Liver (tissue), 8 donors: ENCODE measurements at regions not wholly inside any gene's neighbourhood (a gene's known extent, or its start where the extent isn't known, plus 50 kb on each side); places are given as distances from the start of the nearest gene placed in this dataset.

Experiments used
- DNase-seq: peaks from one replicate; pipeline ENCODE4 v3.0.0-alpha.2; 2017; ENCODE audit warnings: low spot score
- H3K27ac ChIP-seq, 2 donors: one replicate each; pipeline ENCODE4 v1.7.0; 2013; ENCODE audit warnings: inconsistent platforms in 2 of 2, low read length in 2 of 2, control low read depth in 1 of 2, low read depth in 1 of 2, mild to moderate bottlenecking in 1 of 2
- H3K27me3 ChIP-seq, 4 donors: one replicate each; pipeline versions ENCODE4 v1.6.1 to v1.7.0; 2013; ENCODE audit warnings: low read length in 3 of 4, inconsistent platforms in 1 of 4, mild to moderate bottlenecking in 1 of 4, moderate library complexity in 1 of 4; ENCODE audit not compliant: control insufficient read depth in 4 of 4, insufficient read depth in 4 of 4
- H3K36me3 ChIP-seq, 4 donors: one replicate each; pipeline versions ENCODE4 v1.6.1 to v1.7.0; 2013; ENCODE audit warnings: low read length in 3 of 4, mild to moderate bottlenecking in 3 of 4, low read depth in 1 of 4, moderate library complexity in 1 of 4; ENCODE audit not compliant: control insufficient read depth in 4 of 4, insufficient read depth in 3 of 4
- H3K4me1 ChIP-seq, 4 donors: one replicate each; pipeline versions ENCODE4 v1.6.1 to v1.7.0; 2013; ENCODE audit warnings: low read length in 3 of 4, mild to moderate bottlenecking in 3 of 4, moderate library complexity in 1 of 4; ENCODE audit not compliant: control insufficient read depth in 4 of 4, insufficient read depth in 4 of 4
- H3K4me3 ChIP-seq, 3 donors: one replicate each; pipeline versions ENCODE4 v1.6.1 to v1.7.0; 2013; ENCODE audit warnings: low read length in 3 of 3, control low read depth in 1 of 3, low read depth in 1 of 3, mild to moderate bottlenecking in 1 of 3
- H3K9ac ChIP-seq, 2 donors: one replicate each; pipeline ENCODE4 v1.7.0; 2013; ENCODE audit warnings: low read length in 2 of 2, mild to moderate bottlenecking in 2 of 2, moderate library complexity in 2 of 2, control low read depth in 1 of 2, low read depth in 1 of 2
- H3K9me3 ChIP-seq, 4 donors: one replicate each; pipeline versions ENCODE4 v1.6.1 to v1.7.0; 2013; ENCODE audit warnings: low read length in 3 of 4; ENCODE audit not compliant: control insufficient read depth in 4 of 4
- ATF3 ChIP-seq: IDR thresholded peaks from 2 replicates; pipeline ENCODE4 v1.6.1; 2016; ENCODE audit warnings: antibody characterized with exemption
- CTCF ChIP-seq: fragments of 150-350 bp; IDR thresholded peaks from 2 replicates; pipeline ENCODE4 v1.5.1; 2017; ENCODE audit warnings: improper control_type of control experiment, low read depth, low read length; ENCODE audit not compliant: missing input control
- EGR1 ChIP-seq, 2 donors: IDR thresholded peaks; 2 replicates each; pipeline ENCODE4 v1.6.1; 2016 to 2018; ENCODE audit warnings: antibody characterized with exemption in 2 of 2, low read depth in 2 of 2
- FOXA1 ChIP-seq: IDR thresholded peaks from 2 replicates; pipeline ENCODE4 v1.6.1; 2016; ENCODE audit warnings: antibody characterized with exemption
- FOXA2 ChIP-seq: IDR thresholded peaks from 2 replicates; pipeline ENCODE4 v1.6.1; 2016; ENCODE audit warnings: antibody characterized with exemption
- GABPA ChIP-seq, 2 donors: IDR thresholded peaks in 1 of 2; conservative IDR thresholded peaks in 1 of 2; 2 replicates each; pipeline ENCODE4 v1.6.1; 2016; ENCODE audit warnings: antibody characterized with exemption in 2 of 2, mild to moderate bottlenecking in 1 of 2, moderate library complexity in 1 of 2
- HNF4A ChIP-seq, 2 donors: conservative IDR thresholded peaks; 2 replicates each; pipeline ENCODE4 v1.6.1; 2016; ENCODE audit warnings: antibody characterized with exemption in 2 of 2, mild to moderate bottlenecking in 2 of 2
- HNF4G ChIP-seq: IDR thresholded peaks from 2 replicates; pipeline ENCODE4 v1.6.1; 2016; ENCODE audit warnings: antibody characterized with exemption
- JUND ChIP-seq, 2 donors: IDR thresholded peaks; 2 replicates each; pipeline ENCODE4 v1.6.1; 2016; ENCODE audit warnings: antibody characterized with exemption in 2 of 2
- MAX ChIP-seq: IDR thresholded peaks from 2 replicates; pipeline ENCODE4 v1.6.1; 2016; ENCODE audit warnings: antibody characterized with exemption
- NR2F2 ChIP-seq: IDR thresholded peaks from 2 replicates; pipeline ENCODE4 v1.6.1; 2016; ENCODE audit warnings: antibody characterized with exemption
- RAD21 ChIP-seq, 2 donors: IDR thresholded peaks; 2 replicates each; pipeline ENCODE4 v1.6.1; 2016; ENCODE audit warnings: antibody characterized with exemption in 2 of 2, mild to moderate bottlenecking in 2 of 2
- REST ChIP-seq: IDR thresholded peaks from 2 replicates; pipeline ENCODE4 v1.6.1; 2016; ENCODE audit warnings: antibody characterized with exemption, mild to moderate bottlenecking
- RXRA ChIP-seq, 2 donors: IDR thresholded peaks; 2 replicates each; pipeline ENCODE4 v1.6.1; 2017 to 2018; ENCODE audit warnings: antibody characterized with exemption in 2 of 2, mild to moderate bottlenecking in 1 of 2
- SP1 ChIP-seq: IDR thresholded peaks from 2 replicates; pipeline ENCODE4 v1.6.1; 2018; ENCODE audit warnings: antibody characterized with exemption, mild to moderate bottlenecking
- TAF1 ChIP-seq: conservative IDR thresholded peaks from 2 replicates; pipeline ENCODE4 v1.6.1; 2016; ENCODE audit warnings: antibody characterized with exemption, mild to moderate bottlenecking
- YY1 ChIP-seq: IDR thresholded peaks from 2 replicates; pipeline ENCODE4 v1.6.1; 2016; ENCODE audit warnings: antibody characterized with exemption, mild to moderate bottlenecking
- WGBS: extraction: QIAGEN DNeasy Blood & Tissue Kit; methylation state at CpG from one replicate; pipeline ENCODE4 v1.1.7; 2013; 5-methylcytosine and 5-hydroxymethylcytosine counted together
- TF ChIP-seq, protein P1 (sequence below): IDR thresholded peaks from 2 replicates; pipeline ENCODE4 v1.6.1; 2016; ENCODE audit warnings: antibody characterized with exemption
- donor health status: healthy.
- donor health status: healthy.
- donor health status: healthy.
- donor health status: healthy.
- donor health status: healthy.

GRCh38 chr12:114186241-114187002 is 219.5 kb downstream of the TBX5 start:
- Histone ChIP-seq H3K9ac (no peak overlapping the region), H3K27me3 (peaks cover 0 to 3% (median under 1%) of the 10 kb centered on the region in 4 donors), H3K9me3 (peaks cover 0 to 4% (median 0%) of the 10 kb centered on the region in 4 donors), H3K4me3 (no peak overlapping the region), H3K4me1 (no peaks in the 10 kb centered on the region), H3K36me3 (no peaks in the 10 kb centered on the region), H3K27ac (no peak overlapping the region)
- TF ChIP-seq RXRA (IDR thresholded peaks at IDR 0.05) (no peak), FOXA2 (no peak), EGR1 (IDR thresholded peaks at IDR 0.05; ENCODE audit: low read depth in 2 of 2) (no peak), NR2F2 (no peak), GABPA (IDR thresholded peaks at IDR 0.05 in 1 of 2, conservative IDR thresholded peaks at IDR 0.05 in 1 of 2) (no peak), REST (no peak), YY1 (no peak), JUND (IDR thresholded peaks at IDR 0.05) (no peak), HNF4A (conservative IDR thresholded peaks at IDR 0.05) (no peak), SP1 (no peak), ATF3 (no peak), TAF1 (no peak), MAX (no peak), CTCF (no peak), RAD21 (IDR thresholded peaks at IDR 0.05) (no peak), FOXA1 (no peak), HNF4G (no peak)
- TF ChIP-seq, protein P1, sequence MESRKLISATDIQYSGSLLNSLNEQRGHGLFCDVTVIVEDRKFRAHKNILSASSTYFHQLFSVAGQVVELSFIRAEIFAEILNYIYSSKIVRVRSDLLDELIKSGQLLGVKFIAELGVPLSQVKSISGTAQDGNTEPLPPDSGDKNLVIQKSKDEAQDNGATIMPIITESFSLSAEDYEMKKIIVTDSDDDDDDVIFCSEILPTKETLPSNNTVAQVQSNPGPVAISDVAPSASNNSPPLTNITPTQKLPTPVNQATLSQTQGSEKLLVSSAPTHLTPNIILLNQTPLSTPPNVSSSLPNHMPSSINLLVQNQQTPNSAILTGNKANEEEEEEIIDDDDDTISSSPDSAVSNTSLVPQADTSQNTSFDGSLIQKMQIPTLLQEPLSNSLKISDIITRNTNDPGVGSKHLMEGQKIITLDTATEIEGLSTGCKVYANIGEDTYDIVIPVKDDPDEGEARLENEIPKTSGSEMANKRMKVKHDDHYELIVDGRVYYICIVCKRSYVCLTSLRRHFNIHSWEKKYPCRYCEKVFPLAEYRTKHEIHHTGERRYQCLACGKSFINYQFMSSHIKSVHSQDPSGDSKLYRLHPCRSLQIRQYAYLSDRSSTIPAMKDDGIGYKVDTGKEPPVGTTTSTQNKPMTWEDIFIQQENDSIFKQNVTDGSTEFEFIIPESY, result no peak
- 38% methylated on average over 17 of the region's 17 CpGs for WGBS
- DNase-seq, result no peak
